ENCODE measurements at regions not wholly inside any gene's neighbourhood (a gene's known extent, or its start where the extent isn't known, plus 50 kb on each side); places are given as distances from the start of the nearest gene placed in this dataset.

DNA sequence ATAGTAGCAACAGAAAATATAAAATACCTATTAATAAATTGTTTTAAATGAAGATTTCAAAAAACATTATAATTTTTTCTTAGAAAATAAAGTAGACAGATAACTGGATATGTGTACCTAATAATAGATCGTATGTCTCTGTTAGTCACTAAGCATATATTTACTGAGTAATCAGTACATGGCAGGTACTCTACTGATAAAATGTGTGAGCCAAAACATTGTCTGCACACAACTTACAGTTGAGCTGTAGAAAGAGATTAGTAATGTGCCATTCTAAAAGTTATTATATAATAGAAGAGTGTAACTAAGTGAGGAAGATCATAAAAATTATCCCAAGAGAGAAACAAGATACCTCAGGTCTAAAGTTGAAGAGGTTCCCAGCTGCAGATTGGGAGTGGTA is 929.9 kb upstream of the EPHA7 start:
- TF ChIP-seq, protein P1, sequence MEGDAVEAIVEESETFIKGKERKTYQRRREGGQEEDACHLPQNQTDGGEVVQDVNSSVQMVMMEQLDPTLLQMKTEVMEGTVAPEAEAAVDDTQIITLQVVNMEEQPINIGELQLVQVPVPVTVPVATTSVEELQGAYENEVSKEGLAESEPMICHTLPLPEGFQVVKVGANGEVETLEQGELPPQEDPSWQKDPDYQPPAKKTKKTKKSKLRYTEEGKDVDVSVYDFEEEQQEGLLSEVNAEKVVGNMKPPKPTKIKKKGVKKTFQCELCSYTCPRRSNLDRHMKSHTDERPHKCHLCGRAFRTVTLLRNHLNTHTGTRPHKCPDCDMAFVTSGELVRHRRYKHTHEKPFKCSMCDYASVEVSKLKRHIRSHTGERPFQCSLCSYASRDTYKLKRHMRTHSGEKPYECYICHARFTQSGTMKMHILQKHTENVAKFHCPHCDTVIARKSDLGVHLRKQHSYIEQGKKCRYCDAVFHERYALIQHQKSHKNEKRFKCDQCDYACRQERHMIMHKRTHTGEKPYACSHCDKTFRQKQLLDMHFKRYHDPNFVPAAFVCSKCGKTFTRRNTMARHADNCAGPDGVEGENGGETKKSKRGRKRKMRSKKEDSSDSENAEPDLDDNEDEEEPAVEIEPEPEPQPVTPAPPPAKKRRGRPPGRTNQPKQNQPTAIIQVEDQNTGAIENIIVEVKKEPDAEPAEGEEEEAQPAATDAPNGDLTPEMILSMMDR (IDR thresholded peaks at IDR 0.05; ENCODE audit: poor library complexity): no peak
- TF ChIP-seq EZH2 (IDR thresholded peaks at IDR 0.05; ENCODE audit: borderline replicate concordance): no peak
